Mesothelial cell of epicardium (in vitro differentiated cells): ENCODE measurements at regions not wholly inside any gene's neighbourhood (a gene's known extent, or its start where the extent isn't known, plus 50 kb on each side); places are given as distances from the start of the nearest gene placed in this dataset.

Experiments used
- DNase-seq, 2 experiments: peaks; one replicate each; pipeline ENCODE4 v3.0.0; 2021; ENCODE audit warnings: low spot score in 2 of 2; ENCODE audit not compliant: unreplicated experiment in 2 of 2
- H3K27ac Mint-ChIP-seq: 2 replicates; pipeline ENCODE4 v1.8.0; 2021; ENCODE audit warnings: mixed read lengths
- H3K27me3 Mint-ChIP-seq: 2 replicates; pipeline ENCODE4 v1.8.0; 2021; ENCODE audit warnings: low read depth, mixed read lengths
- H3K36me3 Mint-ChIP-seq: 2 replicates; pipeline ENCODE4 v1.8.0; 2021; ENCODE audit warnings: mixed read lengths
- H3K4me1 Mint-ChIP-seq: 2 replicates; pipeline ENCODE4 v1.8.0; 2021; ENCODE audit warnings: mixed read lengths
- H3K4me3 Mint-ChIP-seq: 2 replicates; pipeline ENCODE4 v1.8.0; 2021; ENCODE audit warnings: mild to moderate bottlenecking, moderate library complexity, mixed read lengths
- H3K9me3 Mint-ChIP-seq: 2 replicates; pipeline ENCODE4 v1.8.0; 2021; ENCODE audit warnings: mixed read lengths
- TF ChIP-seq, protein P1 (sequence below): fragments of 200-600 bp; sonication (generic); IDR thresholded peaks from one replicate; pipeline ENCODE4 v1.5.0; 2021; ENCODE audit warnings: antibody characterized with exemption; ENCODE audit not compliant: unreplicated experiment

DNA sequence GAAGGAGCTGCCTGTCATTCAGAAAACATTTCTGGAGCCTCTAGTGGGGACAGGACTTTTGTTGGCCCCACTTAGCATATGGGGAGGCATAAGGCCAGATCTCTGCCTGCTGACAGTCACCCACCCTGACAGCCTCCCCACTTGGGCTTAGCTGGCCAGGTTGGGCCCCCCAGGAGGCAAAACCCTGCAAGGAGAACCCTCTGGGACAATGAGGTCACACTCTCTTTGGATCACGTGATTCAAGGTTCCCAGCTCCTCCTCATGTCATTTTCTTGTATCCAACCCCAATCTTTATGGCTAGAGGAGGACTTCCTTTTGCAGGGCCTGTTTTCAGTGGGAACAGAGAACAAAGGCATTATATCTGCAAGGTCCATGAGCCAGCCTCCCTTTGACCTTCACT lies 60.0 kb downstream of the NAV1 start:
- Mint-ChIP-seq H3K36me3 (peaks cover 2% of the 10 kb centered on the region), H3K27ac (no peak overlapping the region), H3K4me3 (no peak overlapping the region), H3K4me1 (peaks cover 3% of the 10 kb centered on the region), H3K27me3 (no peaks in the 10 kb centered on the region), H3K9me3 (no peaks in the 10 kb centered on the region)
- DNase-seq: no peak
- TF ChIP-seq, protein P1, sequence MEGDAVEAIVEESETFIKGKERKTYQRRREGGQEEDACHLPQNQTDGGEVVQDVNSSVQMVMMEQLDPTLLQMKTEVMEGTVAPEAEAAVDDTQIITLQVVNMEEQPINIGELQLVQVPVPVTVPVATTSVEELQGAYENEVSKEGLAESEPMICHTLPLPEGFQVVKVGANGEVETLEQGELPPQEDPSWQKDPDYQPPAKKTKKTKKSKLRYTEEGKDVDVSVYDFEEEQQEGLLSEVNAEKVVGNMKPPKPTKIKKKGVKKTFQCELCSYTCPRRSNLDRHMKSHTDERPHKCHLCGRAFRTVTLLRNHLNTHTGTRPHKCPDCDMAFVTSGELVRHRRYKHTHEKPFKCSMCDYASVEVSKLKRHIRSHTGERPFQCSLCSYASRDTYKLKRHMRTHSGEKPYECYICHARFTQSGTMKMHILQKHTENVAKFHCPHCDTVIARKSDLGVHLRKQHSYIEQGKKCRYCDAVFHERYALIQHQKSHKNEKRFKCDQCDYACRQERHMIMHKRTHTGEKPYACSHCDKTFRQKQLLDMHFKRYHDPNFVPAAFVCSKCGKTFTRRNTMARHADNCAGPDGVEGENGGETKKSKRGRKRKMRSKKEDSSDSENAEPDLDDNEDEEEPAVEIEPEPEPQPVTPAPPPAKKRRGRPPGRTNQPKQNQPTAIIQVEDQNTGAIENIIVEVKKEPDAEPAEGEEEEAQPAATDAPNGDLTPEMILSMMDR: no peak

DNA sequence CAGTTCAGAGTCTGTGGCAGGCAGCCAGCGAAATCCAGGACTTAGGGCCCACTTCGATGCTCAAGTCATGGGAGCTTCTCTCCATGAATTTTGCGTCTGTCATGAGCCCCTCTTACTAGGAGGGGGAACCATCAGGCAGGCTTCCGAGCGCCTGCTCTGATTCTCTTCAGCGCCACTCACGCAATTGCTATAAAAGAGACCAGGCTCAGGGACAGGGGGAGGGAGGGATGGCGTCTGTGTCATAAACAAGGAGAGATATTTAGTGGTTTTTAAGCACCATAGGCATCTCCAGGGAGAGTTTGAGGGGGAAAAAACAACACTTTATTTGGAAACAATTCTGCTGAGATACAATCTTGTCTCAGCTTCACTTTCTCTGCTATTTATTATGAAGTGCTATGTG lies 60.6 kb downstream of the NAV1 start:
- H3K27me3 Mint-ChIP-seq: no peaks in the 10 kb centered on the region
- H3K9me3 Mint-ChIP-seq: no peaks in the 10 kb centered on the region
- H3K36me3 Mint-ChIP-seq: peaks cover 2% of the 10 kb centered on the region
- no peak overlapping the region for H3K27ac Mint-ChIP-seq
- no peak for DNase-seq
- TF ChIP-seq, protein P1: no peak
- H3K4me3 Mint-ChIP-seq: no peak overlapping the region
- peaks cover under 1% of the 10 kb centered on the region for H3K4me1 Mint-ChIP-seq

- TF ChIP-seq, protein P1: no peak
- Mint-ChIP-seq H3K36me3 (peaks cover 2% of the 10 kb centered on the region), H3K27me3 (no peaks in the 10 kb centered on the region), H3K4me1 (no peaks in the 10 kb centered on the region), H3K4me3 (no peak overlapping the region), H3K9me3 (no peaks in the 10 kb centered on the region), H3K27ac (no peak overlapping the region)
- no peak for DNase-seq
Observed at GRCh38 chr1:201602413-201603265, 63.7 kb downstream of the NAV1 start.

GRCh38 chr1:201603613-201604232 lies 64.8 kb downstream of the NAV1 start:
- Mint-ChIP-seq H3K36me3 (no peaks in the 10 kb centered on the region), H3K4me1 (no peaks in the 10 kb centered on the region), H3K4me3 (no peak overlapping the region), H3K9me3 (no peaks in the 10 kb centered on the region), H3K27ac (no peak overlapping the region), H3K27me3 (no peaks in the 10 kb centered on the region)
- no peak for DNase-seq
- TF ChIP-seq, protein P1: no peak

GRCh38 chr1:201605385-201606010 lies 66.6 kb downstream of the NAV1 start:
- H3K27me3 Mint-ChIP-seq: no peaks in the 10 kb centered on the region
- no peaks in the 10 kb centered on the region for H3K9me3 Mint-ChIP-seq
- H3K4me3 Mint-ChIP-seq: no peak overlapping the region
- no peaks in the 10 kb centered on the region for H3K4me1 Mint-ChIP-seq
- no peaks in the 10 kb centered on the region for H3K36me3 Mint-ChIP-seq
- no peak overlapping the region for H3K27ac Mint-ChIP-seq
- TF ChIP-seq, protein P1: no peak
- no peak for DNase-seq
